ENCODE measurements at regions not wholly inside any gene's neighbourhood (a gene's known extent, or its start where the extent isn't known, plus 50 kb on each side); places are given as distances from the start of the nearest gene placed in this dataset.
"Not testable (repeated sequence)": the region's sequence is repeated elsewhere in the genome, so short reads cannot be mapped to it uniquely, and the experiment has no call there.

DNA sequence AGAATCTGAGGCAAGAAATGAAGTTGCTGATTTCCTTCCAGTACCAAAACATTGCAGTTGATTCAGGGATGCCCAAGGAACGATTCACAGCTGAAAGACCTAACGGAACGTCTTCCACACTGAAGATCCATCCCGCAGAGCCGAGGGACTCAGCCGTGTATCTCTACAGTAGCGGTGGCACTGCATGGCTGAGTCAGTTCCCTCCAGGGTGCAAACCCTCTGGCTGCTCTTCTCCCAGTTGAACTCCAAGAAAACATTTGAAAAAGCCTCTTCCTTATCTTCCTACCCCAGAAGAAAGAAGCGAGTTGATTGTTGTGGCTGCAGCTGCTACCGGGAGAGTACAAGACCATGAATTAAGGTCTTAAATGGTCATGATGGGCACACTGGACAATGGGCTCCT, 147.1 kb upstream of the PRSS1 start:
- DNase-seq: no peak

DNA sequence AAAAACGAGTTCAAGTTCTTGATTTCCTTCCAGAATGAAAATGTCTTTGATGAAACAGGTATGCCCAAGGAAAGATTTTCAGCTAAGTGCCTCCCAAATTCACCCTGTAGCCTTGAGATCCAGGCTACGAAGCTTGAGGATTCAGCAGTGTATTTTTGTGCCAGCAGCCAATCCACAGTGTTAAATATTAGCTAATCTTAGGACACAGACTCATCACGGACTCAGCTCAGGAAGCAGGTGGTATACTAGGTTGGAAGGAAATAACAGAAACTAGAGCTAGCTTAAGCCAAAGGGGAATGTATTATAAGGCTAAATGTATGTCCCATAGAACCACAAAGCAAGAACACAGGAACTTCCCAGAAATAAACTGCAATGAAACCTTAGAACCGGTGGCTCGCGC, 151.0 kb upstream of the PRSS1 start:
- no peak for DNase-seq

DNA sequence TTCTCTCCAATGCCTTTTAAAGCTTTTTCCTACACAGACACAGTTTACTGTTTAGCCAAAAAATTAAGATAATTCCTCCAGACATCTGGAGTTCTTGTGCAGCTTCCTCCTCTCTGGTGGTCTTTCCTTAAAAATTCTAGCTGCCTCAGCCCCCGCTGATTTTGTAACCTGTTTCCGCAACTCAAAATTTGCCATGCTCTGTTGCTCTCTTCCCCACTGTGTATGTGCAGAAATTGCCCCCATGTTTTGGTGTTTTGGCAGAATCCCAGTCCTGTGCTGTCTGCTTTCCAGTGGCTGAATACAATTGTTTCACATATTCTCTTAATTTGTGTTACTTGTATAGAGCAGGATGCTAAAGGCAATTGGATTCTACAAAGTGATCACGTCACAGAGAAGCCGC, 151.7 kb upstream of the PRSS1 start:
- DNase-seq: no peak

DNA sequence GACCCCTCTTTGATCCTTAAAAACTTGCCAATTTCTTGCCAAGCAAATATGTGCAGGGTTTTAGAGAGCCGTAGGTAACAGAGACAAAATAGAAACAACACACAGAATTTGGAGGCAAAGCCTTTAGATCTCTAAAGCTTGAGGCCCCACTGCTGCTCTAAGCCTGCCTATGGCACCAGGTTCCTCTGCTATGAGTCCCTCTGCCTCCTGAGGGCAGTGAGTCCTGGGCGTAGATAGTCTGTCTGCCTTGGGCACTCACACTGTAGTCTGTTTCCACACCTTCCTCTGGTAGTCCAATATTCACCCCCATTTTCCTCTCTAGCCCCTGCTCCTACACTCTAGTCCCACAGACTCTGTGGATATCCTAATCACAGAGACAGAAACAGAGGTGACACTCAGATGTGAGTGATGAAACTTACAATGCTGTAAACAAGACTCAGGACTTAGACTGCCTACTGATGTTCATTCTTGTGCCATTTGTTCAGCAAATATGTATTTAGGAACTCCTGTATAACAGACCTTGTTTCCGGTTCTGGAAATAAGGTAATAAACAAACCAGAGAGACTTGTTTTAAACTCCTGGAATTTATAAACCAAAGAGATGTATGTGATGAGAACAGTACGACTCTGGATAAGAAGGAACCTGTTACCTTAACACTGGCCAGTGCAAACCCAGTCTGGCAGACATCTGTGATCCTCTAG, 153.3 kb upstream of the PRSS1 start:
- no peak for DNase-seq

DNA sequence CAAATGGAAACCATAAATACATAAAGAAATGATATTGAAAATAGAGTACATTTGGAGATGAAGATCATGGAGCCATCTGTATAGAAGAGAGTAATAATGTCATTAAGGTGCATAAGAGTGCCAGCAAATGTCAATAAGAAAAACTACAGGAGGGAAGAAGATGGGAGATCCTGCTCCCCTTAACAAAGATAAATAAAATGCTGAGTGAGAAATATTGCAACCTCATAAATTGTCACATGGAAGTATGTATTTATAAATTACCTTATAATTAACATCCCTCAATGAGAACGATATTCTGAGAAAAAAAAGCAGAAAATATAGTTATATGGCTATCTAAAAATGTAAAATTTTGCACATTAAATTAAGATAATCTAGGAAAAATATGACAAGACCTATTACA, 155.2 kb upstream of the PRSS1 start:
- no peak for DNase-seq

DNA sequence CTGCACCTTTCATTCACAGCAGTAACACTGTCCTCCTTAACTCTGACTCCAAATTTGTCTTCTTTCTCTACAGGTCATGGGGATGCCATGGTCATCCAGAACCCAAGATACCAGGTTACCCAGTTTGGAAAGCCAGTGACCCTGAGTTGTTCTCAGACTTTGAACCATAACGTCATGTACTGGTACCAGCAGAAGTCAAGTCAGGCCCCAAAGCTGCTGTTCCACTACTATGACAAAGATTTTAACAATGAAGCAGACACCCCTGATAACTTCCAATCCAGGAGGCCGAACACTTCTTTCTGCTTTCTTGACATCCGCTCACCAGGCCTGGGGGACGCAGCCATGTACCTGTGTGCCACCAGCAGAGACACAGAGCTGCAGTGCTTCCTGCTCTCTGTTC, 156.2 kb upstream of the PRSS1 start:
- DNase-seq: no peak

DNA sequence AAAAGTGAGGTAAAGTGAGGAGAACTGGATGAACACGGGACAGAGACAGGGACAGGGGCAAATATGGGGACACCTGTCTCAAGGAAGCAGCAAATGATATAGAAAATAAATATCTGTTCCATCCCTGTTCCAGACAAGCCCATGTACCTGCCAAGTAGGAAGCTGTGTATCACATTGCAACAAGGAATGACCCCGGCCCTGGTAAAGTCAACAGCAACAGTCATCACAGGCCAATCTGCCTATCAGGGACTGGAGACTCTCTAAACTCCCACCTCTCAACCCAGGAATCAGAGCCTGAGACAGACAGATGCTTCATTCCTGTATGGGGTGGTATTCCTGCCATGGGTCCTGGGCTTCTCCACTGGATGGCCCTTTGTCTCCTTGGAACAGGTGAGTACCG, 156.6 kb upstream of the PRSS1 start:
- no peak for DNase-seq

DNA sequence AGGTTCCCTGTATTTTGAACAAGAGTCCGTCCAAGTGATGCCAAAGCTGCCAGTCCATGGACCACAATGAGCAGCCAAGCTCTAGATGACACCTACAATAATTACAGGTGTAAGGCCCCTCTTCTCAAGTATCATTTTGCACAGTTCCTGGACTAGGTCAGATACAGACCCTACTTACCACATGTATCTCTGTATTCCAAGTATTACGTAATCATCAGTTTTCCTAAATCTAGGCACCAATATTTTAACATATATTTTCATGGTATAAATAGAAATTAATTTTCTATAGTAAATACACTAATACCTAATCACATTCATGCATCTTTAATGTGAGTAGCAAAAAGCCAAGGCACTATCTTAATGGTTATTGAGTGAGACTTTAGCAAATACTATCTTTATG, 157.0 kb upstream of the PRSS1 start:
- no peak for DNase-seq

DNA sequence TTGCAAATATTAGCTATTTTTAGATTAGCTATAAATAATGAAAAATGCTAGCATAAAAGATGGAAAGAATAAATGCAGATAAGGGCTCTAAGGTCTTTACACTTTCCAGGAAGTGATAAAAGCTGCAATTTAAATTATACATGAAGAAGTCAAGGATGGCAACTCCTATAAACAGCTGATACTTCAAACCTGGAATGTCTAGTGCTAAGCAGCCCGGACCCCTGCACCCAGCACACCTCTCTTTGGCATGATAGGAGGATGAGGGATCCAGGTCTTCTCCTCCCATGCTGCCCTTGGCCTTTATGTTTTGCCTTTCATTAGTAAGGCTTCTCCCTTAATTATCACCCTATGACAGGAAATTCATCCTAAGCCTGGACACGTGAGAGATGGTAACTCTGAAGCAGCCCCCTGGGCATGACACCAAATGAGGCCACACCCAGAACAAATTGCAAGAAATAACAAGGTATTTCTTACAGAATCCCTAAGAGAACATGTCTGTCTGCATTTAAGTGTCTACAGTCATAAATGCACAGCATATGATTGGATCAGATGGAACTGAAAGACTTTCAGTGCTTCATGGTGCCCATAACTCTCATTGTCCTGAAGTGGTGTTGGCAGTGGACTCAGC, 158.3 kb upstream of the PRSS1 start:
- no peak for DNase-seq

DNA sequence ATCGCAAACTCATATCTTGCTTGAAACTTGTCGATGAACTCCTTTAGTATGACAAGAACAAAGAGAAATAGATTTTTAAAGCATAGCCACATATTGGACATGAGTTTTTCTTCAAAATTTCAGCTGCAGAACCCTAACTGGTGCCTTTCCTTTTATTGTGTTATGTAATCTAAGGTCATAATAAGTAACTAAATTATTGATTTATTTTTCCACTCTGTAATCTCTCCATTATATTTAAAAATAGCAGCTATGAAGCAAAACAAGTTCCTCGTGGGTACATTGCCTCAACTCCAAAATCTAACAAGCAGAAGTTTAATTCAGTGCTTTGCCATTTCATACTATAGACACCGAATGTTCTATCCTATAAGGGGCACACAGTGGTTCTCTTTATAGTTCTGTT, 159.2 kb upstream of the PRSS1 start:
- DNase-seq: no peak

DNA sequence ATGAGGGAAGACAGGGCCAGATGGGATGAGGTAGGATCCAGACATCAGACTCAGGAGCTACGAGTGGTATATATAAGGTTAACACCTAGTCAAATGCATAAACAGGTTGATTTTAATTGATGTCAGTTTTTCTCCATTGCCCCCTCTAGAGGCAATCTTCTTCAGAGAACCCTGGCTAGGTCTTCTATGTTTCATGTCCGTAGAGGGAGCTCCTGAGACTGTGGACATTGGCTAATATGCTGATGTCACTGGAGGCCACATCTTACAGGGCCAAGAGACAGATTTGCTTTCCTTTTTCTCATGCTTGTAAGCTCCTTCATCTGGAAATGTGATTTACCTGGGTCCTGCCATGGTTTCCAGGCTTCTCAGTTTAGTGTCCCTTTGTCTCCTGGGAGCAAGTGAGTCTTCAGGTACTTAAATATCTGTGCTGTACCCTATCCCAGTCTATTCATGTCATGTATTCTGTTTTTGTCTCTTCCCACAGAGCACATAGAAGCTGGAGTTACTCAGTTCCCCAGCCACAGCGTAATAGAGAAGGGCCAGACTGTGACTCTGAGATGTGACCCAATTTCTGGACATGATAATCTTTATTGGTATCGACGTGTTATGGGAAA, 161.6 kb upstream of the PRSS1 start:
- no peak for DNase-seq

DNA sequence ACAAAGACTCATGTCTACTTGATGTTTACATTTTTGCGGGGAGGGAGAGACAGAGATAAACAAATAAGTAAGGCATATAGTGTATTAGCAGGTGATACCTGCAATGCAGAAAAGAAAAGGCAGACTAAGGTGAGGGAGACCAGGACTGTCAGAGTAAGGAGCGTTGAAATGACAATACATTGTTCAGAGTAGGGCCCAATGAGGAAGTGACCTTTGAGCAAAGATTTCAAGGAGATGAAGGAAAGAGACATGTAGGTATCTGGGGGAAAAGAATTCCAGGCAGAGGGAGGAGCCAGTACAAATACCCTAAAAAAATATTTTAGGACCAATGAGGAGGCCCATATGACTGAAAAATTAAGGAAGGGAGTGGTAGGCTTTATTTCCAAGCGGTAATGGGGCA, 162.7 kb upstream of the PRSS1 start:
- no peak for DNase-seq

DNA sequence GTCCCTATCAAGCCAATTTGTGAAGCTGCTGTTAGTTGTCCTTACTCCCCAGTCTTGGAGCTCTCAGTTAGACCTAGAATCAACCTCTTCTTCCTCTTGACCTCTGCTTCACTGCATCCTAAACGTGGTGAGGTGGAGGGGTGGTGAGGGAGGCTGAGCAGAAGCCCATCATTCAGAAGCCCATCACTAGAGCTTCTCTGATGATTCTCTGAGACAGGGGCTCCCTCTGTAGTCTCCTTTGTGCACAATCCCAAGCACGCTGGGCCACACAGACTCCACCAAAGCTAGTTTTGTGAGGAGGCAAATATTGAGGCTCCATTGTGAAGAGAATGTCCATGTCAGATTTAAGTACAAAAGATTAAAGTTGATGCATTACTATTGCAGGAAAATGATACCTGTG, 163.8 kb upstream of the PRSS1 start:
- DNase-seq: no peak

DNA sequence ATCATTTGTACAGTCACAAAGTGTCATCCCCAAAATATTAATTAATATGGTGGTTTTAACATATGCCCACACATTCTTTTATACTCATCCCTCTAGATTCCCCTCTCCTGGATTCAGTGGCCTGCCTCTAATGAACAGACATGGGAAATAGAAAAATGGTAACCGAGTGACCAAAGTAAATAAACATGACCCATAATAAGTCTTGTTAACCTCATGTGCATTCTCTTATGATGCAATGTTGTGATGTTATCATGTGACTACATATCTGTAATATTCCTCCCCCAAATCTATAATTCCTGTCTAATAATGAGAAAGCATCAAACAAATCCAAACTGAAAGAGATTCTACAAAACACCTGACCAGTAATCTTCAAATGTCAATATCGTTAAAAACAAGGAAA, 164.5 kb upstream of the PRSS1 start:
- DNase-seq: no peak

DNA sequence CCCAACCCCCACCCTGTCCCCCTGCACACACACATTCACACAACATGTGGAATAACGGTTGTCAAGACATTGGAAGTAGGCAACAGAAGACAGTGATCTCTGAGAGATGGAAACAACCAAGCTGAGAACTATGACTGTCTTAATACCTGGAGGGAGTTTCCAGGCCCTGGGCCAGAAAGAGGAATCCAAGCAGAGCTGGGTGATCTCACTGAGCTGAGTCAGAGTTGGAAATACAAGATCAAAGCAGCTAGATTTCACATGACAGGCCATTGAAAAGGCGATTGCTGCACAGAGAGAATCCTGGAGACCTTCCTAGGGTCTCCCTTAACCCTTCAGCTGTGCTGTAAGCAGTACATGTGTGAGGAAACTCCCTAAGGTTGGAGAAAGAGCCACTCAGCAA, 165.8 kb upstream of the PRSS1 start:
- DNase-seq: no peak

DNA sequence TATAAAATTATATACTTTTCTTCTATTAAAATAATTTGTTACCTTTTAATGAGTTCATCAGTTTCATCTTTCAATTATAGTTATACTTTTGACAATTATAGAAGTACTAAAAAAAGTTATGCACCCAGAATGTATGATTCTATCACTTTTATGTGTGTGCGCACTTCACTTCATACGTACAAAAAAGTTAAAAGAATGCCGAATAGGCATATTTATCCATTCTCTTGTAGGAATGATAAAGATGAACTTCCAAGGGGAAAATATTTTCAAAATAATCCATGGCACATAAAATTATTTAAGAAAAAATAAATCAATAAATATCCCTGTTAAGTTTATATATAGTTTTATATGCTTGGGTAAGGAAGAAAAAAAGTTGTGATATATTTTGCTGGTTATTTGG, 166.9 kb upstream of the PRSS1 start:
- no peak for DNase-seq

DNA sequence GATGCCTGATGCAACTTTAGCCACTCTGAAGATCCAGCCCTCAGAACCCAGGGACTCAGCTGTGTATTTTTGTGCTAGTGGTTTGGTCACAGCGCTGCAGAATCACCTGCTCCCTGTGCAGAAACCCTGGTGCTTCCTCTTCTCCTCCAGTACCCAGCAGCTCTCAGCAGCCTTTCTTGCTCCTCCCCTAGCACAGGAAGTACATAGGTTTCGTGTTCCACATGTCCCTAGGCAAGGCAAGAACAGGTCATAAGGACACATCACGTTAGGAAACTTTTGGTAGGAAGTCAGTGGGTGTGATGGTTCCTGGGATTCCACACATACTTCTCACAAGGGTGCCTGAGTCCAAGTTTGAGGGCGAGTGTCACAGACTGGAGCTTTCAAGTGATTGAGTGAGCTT, 167.9 kb upstream of the PRSS1 start:
- no peak for DNase-seq

DNA sequence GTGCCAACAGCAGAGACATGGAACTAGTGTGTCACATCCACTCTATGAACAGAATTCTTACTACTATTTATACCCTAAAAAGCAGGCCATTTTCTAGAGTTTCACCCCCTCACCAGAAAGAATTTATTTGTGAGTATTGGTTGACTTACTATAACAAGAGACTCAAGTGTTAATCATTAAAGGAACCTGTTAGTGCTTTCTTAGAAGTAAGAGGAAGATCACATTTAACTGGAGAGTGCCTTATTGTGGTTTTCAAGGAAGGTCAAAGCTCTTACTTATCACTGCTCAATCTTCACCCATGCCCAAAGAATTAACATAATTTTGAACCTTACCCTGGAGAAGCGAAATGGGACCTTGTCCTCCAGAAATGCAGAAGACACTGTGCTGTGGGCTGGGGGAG, 169.3 kb upstream of the PRSS1 start:
- DNase-seq: no peak

DNA sequence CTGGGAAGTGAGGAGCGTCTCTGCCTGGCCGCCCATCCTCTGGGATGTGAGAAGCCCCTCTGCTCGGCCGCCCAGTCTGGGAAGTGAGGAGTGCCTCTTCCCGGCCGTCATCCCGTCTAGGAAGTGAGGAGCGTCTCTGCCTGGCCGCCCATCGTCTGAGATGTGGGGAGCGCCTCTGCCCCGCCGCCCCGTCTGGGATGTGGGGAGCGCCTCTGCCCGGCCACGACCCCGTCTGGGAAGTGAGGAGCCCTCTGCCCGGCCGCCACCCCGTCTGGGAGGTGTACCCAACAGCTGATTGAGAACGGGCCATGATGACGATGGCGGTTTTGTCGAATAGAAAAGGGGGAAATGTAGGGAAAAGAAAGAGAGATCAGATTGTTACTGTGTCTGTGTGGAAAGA, 173.9 kb upstream of the PRSS1 start:
- DNase-seq: not testable (repeated sequence)

DNA sequence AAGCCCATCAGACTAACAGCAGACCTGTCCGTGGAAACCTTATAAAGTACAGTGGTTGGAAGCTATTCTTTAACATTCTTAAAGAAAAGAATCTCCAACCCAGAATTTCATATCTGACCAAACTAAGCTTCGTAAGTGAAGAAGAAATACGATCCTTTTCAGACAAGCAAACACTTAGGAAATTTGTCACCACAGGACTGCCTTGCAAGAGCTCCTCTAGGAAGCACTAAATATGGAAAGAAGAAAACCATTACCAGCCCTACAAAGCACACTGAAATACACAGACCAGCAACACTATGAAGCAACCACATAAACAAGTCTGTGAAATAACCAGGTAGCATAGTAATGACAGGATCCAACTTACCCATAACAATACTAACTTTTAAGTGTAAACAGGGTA, 177.7 kb upstream of the PRSS1 start:
- no peak for DNase-seq

DNA sequence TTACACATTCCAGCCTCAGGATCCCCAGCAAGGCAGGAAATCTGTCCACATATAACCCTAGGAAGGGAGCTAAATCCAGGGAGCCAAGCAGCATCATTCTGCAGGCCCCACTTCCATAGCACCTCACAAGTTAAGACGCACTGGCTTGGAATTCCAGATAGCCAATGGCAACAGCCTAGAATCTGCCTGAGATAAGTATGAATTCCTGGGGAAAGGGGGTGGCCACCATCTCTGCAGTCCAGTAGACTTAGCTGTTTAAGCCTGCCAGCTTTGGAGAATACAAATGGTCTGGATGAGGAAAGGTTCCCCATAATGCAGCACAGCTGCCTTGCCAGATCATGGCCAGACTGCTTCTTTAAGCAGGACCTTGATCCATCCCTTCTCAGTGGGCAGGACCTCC, 179.4 kb upstream of the PRSS1 start:
- DNase-seq: no peak

DNA sequence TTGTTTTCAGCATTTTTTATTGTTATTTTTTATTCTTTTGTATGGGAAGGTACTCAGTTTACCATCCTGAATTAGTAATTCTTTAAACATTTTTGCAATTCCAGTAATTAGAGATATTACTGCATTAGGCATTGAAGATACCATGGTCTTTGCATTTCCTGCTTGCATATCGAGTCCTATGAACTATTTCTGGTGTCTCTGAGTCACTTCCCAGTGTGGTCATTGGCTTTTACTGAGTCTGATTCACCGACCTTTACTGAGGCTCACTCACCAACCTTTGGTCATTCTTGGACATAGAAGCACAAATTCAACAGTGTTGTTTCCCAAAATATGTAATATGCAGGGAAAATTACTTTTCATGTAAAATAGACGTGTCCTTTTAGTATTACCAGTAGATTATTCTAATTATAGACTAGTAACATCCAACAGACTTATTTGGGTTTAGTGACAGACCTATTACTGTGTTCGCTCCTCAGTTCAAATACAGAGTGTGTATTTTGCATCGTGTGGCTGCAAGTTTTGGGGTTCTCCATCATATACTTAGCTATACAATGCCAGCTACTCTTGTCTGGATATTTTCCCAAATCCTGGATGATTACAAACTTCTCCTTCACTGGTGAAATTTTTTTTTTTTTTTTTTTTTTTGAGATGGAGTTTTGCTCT, 180.7 kb upstream of the PRSS1 start:
- DNase-seq: no peak

DNA sequence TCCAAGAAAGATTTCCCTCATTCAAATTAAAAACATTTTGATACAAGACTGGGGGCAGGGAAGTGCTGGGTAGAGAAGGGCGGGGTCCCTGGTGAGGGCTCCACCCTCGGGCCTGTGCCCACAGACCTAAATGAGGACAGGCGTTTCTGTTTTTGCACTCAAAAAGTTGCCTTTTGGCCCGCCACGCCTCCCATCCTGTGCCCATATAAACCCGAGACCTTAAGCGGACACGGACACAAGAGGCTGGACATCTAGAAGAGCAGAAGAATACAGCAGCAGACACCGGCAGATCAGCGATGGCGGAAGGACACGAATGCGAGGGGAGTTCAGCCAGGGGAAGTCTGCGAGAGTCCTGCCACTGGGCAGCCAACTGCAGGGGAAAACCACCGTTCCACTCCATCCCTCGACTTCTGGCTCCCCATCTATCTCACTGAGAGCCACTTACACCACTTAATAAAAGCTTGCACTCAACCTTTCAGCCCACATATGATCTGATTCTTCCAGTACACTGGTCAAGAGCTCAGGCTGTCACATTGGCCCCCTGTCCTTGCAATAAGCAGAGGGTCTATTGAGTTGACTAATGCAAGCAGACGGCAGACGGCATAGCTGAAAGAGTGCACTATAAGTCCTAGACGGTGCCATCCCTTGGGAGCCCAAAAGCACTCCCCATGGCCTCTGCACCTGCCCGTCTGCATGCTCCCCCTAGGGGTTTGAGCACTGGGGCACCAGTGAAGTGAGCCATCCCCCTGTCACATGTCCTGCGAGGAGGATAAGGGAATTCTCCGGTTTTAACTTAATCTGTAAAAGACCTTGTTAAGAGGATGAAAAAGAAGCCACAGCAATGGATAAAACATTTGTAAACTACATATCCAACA, 181.8 kb upstream of the PRSS1 start:
- no peak for DNase-seq
